T-helper 2 cell treated with Interferon-gamma antibody and Interleukin-4, amounts not matched to agents 100 ng/mL and 5 ng/mL, for 36 hours (primary cell): ENCODE measurements at regions not wholly inside any gene's neighbourhood (a gene's known extent, or its start where the extent isn't known, plus 50 kb on each side); places are given as distances from the start of the nearest gene placed in this dataset.

ENCODE experiments used
- intact Hi-C: fragments of 100-400 bp; cut with micrococcal nuclease; formaldehyde crosslinking; loops from one replicate; pipeline ENCODE4 v1.15.1; 2023

DNA sequence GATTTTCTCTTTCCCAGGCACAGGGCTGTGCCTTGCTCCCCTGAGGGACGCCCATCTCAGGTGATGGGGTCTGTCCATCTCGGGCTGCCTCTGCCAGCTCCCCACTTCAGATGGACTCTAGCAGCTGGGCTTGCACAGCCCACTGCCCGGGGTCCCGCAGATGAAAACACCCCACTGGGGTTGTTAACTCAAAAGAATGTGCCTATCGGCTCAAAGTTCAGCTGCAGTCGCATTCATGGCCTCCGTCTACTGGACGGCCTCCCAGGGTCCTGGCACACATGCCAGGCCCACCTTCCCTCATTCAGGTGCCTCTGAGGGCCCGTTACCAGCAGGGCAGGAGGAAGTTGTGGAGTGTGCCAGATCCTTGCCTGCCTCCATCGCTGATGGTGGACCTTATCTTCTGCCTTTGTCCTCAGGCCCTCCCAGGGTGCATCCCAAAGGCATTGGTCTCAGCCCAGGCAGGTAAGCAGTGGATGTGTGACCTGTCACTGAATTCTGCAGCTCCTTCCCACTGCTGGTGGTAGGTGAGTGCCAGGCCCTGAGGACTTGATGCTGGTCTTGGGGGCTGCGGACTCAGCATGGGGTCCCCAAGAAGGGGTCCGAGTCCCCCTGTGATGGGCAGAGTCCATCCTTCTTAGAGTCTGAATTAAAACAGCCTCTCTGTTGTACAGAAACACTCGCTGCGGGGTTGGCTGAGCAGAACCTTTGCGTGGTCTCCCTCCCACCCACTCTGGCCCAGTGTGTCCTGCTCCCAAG lies 324.6 kb upstream of the DIO3 start:
- intact Hi-C loops = loop anchor here (10.0 kb wide), 1 partner anchor 382 kb away; no protein-coding TSS in a partner anchor

DNA sequence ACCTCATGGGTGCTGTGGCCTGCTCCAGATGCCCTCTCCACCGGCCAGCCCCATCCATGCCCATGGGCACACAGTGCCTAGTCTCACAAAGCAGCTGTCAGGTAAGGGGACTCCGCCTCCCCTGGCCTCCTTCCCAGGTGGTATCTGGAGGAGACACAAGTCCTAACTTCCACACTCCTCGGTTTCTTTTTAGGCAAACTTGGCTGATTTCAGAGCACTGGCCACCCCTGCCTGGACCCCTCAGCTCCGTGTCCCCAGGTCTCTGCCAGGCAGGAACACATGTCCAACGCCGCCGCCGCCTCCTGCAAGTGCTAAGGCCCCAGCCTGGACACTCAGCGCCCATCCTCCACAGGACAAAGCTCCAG lies 324.1 kb upstream of the DIO3 start:
- intact Hi-C loops = loop anchor here (10.0 kb wide), 1 partner anchor 382 kb away; no protein-coding TSS in a partner anchor

DNA sequence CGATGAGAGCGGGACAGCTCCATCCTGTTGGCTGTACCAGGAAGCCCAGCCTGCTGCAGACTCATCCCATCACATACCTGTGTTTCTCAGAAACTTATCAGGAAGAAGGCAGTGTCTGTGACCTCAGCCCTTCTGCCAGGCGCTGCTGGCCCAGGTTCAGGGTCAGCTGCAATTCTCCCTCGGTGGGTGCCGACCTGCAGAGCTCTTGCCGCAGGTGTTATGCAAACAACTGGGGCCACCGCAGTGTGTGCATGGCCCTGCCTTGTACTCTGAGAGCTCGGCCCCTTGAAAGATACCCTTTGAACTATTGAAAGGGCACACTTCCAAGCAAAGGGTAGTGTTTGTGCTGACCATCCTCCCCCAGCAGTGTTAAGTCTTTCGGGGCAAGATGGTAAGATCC lies 322.2 kb upstream of the DIO3 start:
- intact Hi-C loops = loop anchor here (10.0 kb wide), 1 partner anchor 384 kb away; no protein-coding TSS in a partner anchor

DNA sequence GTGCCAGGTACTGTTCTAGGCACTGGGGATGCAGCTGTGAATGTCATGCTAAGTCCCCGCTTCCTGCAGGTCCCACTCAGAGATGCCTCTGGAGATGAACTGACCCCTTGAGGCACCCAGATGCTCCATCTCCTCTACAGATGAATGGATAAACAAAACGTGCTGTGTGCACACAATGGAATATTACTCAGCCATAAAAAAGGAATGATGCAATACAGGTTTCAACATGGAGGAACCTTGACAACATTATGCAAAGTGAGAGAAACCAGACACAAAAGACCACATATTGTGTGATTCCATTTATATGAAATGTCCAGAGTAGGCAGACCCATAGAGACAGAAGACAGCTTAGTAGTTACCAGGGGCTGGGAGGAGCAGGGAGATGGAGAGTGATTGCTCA lies 320.1 kb upstream of the DIO3 start:
- intact Hi-C loops = no loop called here

DNA sequence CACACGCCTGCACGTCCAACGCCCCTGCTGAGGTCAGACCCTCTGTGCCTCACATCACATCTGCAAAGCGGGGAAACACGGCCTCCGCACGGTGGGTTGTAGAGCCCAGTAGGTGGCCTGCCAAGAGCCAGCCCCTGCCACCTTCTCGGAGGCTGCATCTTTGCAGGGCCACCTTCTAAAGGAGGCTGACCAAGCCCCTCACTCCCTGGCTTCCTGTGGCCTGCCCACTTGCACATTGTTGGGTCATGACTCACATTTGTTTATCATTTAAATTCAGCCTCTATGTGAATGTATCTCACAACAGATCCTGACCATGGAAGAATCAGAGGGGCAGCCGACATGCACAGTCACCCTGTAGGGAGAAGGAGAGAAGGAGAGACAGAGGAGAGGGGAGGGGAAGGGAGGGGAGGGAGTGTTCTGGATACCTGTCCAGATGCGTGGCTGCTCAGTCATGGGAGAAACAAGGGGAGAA lies 319.5 kb upstream of the DIO3 start:
- intact Hi-C loops = no loop called here

DNA sequence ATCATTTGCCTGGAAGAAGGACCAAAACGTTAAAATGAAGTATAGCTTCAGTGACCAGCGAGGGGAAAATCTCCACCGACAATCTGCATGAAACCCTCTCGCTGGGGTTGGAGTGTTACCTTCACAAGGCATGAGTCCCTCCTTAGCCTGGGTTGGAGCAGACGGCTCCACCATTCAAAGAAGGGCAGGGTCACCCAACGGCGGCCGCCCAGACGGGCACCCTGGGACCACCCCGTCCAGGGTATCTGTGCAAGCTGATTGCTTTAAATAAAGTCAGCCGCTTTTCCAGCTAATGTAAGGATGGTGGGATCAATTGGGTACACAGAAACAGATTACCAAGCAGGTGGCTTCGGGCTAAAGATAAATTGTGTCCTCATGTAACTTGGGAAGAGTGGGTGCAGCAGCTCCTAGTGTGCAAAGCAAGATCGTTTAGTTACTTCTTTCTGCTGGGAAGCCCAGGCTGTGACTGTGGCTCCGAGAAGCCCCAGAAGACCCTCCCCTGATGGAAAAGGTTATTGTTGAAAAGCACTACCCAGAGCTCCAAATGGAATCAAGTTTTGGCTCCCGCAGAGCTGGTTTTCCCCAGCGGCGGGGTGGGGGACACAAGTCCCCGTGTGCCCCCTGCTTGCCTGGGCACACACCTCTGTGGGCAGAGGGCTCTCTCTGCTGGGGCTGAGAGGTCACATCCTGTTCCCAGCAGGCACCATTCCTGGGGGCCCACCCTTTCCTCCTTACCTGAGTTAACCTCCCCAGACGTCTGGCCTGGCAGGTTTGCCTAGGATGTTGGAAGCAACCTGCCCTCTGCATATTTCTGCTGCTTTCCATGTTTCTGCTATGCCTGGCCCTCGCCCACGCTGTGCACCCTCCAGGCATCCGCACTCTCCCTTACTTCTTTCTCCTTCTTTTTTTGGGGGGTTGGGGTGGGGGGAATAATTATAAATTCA lies 318.6 kb upstream of the DIO3 start:
- intact Hi-C loops = no loop called here

DNA sequence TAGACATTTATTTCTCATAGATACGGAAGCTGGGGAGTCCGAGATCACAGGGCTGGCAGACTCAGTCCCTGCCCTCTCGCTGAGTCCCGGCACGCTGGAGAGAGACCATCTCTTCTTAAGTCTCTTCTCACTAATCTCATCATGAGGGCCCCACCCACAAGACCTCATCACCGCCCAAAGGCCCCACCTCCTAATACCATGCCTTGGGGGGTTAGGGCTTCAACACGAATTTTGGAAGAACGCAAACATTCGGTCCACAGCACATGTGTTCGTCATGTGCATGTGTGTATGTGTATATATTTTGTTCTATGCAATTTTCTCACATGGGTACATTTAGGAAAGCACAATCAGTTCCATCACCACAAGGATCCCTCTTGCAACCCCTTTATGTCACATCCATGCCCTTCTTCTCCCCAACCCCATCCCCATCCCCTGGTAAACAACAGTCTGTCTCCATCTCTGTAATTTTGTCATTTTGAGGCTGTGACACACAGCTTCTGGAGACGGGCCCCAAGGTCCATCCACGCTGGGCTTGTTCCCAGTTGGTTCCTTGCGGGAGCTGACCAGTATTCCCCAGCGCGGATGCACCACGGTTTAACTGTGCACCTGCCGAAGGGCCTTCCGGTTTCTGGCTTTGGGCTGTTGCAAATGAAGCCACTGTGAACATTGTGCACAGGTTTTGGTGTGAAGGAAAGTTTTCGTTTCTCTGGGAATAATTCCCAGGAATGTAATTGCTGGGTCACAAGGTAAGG lies 317.5 kb upstream of the DIO3 start:
- intact Hi-C loops = no loop called here

DNA sequence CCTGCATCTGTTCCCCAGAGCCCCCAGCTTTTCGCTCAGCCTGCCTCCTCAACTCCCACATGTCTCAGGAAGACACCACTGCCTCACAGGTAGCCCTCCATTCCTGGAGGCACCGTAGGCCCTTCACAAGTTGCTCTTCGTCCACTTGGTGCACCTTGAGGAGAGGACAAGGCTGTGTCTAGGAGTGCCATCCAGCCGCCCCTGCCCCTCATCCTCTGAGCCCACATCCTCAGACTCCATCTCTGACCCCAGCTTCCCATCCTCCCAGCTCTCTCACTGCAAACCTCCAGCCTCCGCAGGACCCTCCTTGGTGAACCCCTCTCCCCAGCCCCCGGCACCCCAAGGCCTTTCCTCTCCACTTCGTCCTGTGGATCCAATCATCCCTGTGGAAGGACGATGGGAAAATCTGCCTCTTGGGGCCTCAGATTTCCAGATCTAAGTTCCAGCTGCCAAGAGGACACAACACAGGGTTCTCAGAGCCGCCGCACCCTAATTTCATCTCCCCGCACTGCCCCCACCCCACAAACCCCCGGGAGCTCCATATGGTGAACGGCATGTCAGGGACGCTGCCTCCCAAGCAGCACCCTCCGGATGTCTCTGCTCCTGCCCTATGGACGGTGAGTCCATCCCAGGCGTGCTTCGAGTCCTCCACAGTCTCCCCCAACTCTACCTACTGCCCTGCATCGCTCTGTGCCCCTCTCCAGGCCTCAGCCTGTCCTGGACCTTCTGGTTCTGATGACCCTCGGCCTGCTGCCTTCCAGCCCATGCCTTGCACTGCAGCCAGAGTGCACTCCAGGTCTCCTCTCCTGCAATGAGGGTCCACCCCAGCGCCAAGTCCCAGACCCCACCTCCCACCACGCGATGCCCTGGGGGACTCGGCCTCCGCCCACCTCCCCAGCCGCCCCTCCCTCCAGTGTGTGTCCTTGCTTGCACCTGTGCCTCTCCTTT lies 314.1 kb upstream of the DIO3 start:
- intact Hi-C loops = no loop called here

DNA sequence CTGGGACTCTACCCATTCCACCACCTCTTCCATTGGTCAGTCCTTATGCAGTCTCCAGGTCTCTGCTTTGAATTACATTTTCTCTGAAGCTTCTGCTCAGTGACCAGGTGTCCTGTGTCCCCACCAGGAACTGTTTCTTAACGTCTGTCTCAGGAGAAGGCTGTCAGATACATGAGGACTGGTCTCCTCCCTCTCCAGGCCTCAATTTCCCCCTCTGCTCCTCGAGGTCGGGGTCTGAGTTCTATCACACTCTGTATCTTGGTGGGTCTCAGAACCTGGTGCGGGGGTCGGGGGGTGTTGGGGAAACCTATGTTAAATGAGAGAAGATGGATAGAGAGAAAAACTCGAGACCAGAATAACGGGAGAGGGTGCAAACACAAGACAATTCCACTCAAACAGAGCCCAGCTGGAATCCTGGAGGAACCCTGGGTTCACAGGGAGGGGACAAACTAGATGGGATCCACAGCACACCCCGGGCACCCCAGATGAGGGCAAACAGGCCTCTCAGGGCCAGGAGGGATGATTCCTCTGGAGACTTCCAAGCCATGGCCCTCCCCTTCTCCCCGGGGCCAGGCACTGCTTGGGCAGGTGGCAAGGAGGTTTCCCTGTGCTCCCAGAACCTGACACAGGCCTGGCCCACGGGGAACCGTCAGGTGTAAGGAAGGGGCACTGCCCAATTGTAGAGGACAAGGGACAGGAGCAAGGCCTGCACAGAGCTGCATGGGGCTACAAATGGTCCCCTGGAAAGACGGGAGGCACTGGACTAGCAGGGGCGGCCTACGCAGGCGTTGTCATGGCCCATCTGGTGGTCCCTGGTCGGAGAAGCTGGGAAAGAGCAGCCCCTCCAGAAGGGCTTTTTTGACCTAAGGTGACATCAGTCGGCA lies 313.2 kb upstream of the DIO3 start:
- intact Hi-C loops = no loop called here

DNA sequence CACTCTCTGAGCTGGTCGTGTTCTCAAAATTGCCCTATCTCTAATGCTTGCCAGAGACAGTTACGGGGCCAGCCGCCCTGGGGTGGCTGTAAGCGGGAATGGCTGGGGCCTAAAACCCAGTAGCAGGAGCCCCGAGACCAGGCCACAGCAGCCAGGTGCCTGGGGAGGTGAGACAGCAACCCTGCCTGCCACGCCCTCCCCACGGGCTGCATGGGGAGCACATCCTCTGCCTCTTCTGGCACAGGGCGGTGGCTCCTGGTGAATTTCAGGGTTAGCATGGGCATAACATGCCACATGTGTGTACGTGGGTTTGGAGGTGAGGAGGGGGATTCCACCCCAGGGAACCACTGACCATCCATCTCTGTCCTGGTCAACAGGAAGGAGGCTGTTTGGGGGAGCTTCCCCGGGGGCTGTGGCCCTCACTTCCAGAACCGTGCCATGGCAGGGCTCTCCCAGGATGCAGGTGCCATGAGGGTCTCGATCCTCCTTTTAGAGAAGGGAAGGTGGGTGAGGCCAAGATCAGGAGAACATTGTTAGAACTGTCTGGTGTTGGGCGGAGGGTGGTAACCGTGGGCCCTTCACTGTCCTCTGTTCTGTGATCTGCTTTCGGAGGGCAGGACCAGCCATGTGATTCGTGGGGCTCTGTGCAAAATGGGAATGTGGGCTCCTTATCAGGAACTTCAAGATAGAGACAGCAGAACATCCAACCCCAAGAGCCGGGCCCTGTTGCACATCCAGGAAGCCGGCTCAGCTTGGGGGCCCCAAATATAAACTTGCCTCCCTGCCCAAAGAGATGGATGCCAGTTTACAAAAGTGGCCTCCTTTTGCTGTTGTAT lies 312.2 kb upstream of the DIO3 start:
- intact Hi-C loops = no loop called here

DNA sequence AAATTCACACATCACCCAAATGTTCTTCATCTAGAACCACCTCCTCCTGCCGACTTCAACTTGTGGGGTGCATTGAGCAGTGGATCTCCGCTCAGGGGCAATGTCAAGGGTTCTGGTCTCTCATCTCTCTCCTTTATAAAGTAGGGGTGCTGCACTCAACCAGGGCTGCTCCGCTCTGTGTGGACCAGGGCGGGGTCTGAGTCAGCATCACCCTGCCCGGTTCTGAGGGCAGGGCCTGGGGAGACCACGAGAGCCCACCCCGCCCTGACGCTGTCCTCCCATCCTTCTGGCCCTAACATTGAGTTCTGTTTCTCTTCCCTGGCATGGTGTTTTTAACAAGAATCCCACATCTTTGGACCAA lies 311.6 kb upstream of the DIO3 start:
- intact Hi-C loops = no loop called here

DNA sequence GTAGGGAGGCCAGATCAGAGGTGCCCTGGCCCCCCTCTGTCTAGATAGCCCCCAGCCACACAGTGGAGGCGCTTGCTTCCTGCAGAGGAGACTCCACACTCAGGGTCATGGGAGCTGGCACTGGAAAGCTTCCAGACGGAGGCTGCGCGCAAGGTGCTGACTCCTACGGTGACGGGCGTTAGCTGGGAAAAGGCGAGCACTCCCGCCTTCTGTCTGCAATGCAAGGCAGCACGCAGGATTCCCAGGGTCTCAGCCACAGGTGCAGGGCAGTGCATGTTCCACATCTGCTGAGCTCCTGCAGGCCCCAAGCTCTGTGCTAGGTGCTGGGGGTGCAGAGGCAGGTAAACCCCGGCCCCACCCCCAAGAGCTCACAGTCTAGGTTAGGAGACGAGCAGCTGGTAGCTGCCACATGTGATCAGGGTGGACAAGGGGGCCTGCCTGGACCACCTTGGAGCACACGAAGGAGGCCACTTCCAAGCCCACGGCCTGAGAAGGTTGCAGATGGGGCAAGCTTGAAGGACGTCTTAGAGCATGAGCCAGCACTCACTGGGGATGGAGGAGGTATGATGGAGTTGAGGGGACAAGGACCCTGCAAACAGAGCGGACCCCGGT lies 310.9 kb upstream of the DIO3 start:
- intact Hi-C loops = no loop called here

DNA sequence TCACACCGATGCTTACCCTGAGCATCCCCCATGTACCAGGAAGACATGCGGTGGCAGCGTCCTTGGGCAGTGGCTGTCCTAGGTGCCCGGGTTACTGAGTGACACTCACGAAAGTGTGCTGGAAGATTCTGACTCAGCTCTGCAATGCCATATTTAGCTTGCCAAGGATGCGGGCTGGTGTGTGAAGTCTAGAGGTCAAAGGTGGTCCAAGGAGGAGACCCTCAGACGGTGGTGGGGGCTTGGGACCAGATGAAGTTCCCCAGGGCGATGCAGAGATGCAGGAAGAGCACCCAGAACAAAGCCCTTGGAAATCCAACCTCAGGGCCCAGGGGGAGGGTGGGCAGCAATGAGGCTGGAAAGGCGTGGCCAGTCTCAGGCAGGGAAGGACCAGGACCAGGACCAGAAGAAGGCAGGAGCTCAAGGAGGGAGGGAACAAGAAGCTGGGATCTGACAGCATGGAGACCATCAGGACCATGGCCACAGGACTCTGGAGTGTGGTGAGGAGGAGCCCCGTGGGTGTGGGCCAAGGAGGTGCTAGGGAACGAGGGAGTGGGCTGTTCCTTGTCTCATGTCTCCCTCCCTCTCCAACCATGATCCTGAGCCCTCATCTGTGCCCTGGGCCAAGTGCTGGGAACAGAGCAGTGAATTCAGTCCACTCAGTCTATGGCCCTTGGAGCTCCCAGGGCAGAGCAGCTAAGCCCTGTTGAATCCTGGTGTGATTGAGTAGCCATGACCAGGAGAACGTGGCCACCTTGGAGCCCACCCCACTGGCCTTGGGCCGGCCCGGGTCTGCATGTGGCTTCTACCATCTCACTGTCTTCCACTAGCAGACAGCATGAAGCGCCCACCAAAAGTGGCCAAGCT lies 310.1 kb upstream of the DIO3 start:
- intact Hi-C loops = no loop called here

DNA sequence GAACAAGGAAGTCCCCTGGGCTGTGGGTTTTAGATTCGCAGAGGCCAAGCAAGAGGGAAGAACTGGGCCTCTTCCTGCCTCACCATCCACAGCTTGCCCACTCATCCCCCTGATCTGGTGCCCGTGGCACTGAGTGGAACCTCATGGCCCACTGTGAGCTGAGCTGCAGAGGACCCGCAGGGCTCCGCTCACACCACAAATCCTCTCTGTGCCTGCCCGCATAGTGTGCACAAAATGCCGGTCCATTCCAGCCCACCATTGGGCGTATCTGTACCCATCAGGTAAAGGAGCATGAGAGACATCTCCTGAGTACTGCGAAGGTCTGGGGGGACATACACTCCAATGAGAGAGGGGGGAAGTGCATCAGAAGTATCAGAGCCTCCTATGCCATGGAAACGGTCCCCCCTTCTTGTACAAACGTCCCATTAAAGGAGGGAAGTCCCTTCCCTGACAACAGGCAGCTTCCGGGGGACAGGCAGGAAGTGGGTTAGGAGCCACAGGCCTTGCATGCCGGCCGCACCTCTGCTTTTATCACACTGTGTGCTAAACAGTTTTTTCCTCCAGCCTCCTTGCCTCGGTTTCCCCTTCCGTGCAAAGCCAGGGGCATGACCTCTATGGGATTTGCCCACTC lies 309.4 kb upstream of the DIO3 start:
- intact Hi-C loops = no loop called here

DNA sequence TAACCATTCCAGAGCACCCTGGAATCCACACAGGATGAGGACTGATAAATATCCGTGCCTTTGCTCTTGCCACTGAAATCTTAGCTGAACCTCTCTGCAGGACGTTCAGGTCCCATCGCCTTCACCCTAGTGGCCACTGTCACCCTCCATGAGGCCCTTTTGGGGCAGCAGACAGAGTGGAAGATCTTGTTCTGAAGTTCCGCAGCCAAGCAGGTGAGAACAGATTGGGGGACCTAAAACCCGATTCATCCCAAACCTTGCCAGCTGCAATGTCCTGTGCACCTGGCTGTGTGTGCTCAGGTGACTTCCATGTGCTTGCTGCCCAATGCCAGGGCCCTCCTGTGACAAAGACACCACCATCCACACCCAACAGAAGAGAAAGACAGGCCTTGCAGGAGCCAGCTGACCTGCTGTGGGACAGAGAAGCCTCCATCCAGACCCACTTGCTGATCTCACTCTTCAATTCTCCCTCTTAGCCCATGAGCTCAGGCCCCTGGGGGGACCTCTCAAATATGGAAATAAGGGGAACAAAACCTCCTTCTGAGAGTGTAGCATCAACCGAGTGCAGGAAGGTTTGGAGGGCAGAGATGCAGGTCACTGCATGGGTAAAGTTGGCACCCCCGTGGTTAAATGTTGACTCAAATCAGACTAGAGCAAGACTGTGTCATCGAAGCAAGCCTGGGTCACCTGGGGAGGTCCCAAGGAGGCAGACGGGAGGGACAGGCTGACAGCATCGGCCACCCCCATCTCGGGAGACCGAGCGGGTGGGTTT lies 308.7 kb upstream of the DIO3 start:
- intact Hi-C loops = no loop called here

DNA sequence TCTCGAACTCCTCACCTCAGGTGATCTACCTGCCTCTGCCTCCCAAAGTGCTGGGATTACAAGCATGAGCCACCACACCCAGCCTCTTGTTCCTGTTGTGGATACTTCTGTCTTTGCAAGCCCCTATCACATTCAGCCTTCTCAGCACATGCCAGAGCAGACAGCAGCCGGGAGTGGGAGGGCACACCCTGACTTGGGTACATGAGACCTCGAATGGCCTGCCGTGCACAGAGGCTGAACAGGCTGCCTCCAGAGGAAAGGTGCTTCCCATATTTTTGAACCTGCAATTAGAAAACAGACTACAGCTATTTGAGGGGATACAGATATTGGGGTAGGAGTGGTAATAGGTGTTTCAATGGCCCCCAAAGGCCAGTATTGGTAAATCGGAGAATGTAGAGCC lies 307.3 kb upstream of the DIO3 start:
- intact Hi-C loops = no loop called here
